ENCODE measurements at regions not wholly inside any gene's neighbourhood (a gene's known extent, or its start where the extent isn't known, plus 50 kb on each side); places are given as distances from the start of the nearest gene placed in this dataset.

DNA sequence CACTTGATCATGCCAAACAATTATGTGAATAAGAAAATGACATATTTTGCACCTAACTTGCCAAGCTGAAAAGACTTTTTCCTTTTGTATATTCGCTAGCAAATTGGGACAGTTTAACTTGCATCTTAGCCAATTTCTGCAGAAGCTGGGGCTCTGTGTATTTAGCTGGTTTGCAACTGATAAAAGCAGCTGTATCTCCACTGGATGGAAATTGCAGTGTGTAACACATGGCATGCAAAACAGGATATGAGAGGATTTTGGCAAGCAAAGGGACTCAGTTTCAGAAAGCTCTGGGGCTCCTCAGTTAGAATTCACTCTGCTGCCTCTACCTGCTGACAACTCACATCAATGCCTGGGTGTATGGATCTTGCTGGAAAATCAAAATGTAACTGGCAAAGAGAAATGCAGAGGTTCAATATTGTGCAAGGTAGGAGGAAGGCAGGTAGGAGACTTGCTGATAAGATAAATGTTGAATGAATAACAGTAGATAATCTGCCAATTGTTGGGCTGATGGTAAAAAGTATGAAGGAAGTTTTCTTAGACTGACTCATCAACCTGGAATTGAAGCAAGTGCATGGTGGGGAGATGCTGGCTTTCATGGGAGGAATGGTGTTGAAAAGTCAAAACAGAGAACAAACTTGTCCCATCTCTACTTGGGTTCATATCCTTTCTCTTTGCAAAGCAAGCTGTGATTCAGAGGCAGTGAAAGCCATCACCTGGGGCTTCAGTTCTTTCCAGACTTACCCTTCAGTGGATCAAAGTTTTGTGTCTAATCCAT lies 546.9 kb upstream of the AMELY start:
- Histone ChIP-seq H3K27ac (ENCODE audit: low read depth, low read length) (no peak overlapping the region), H2AFZ (ENCODE audit: low read length) (no peak overlapping the region), H2BK20ac (ENCODE audit: low read length) (no peak overlapping the region), H3K56ac (replicated peaks; ENCODE audit: insufficient read length, low read depth, low read length) (no peak overlapping the region), H3K79me1 (ENCODE audit: low read depth, low read length) (no peaks in the 10 kb centered on the region), H2BK120ac (replicated peaks; ENCODE audit: low read depth, low read length) (no peak overlapping the region), H2BK15ac (ENCODE audit: low read length) (no peak overlapping the region), H3K18ac (ENCODE audit: extremely low read depth, low read length) (no peak overlapping the region), H2AK5ac (ENCODE audit: low read depth, low read length) (no peak overlapping the region), H2BK5ac (ENCODE audit: low read depth, low read length) (no peak overlapping the region), H3K23ac (ENCODE audit: insufficient read length) (no peak overlapping the region), H3K4me1 (replicated peaks in 1 of 4; ENCODE audit: control insufficient read depth in 3 of 4, insufficient read depth in 4 of 4, low read length in 3 of 4) (no peaks in the 10 kb centered on the region), H3K4me3 (ENCODE audit: extremely low read depth in 1 of 4, insufficient read depth in 2 of 4, low read depth in 3 of 4, low read length in 4 of 4) (no peak overlapping the region), H3K4ac (replicated peaks; ENCODE audit: insufficient read length, low read depth, low read length) (no peak overlapping the region), H4K20me1 (replicated peaks in 1 of 2; ENCODE audit: control insufficient read depth in 1 of 2, insufficient read depth in 2 of 2, low read length in 2 of 2) (no peaks in the 10 kb centered on the region), H3K4me2 (ENCODE audit: insufficient read depth in 1 of 2, low read depth in 2 of 2, low read length in 2 of 2) (no peak overlapping the region), H3K27me3 (replicated peaks in 1 of 4; ENCODE audit: control insufficient read depth in 3 of 4, extremely low read depth in 1 of 4, insufficient read depth in 3 of 4, low read length in 3 of 4) (no peaks in the 10 kb centered on the region), H3K14ac (ENCODE audit: insufficient read length) (no peak overlapping the region), H4K5ac (ENCODE audit: insufficient read length, low read depth, low read length) (no peak overlapping the region), H3K9me3 (ENCODE audit: insufficient read depth in 2 of 2, low read depth in 1 of 2, low read length in 1 of 2) (no peaks in the 10 kb centered on the region), H3K36me3 (ENCODE audit: control insufficient read depth in 2 of 4, insufficient read depth in 4 of 4, low read length in 3 of 4) (no peaks in the 10 kb centered on the region), H3K23me2 (ENCODE audit: low read depth, low read length) (peaks cover 3% of the 10 kb centered on the region; the same call in 1 of the 2 replicates), H3K9ac (replicated peaks in 1 of 4; ENCODE audit: extremely low read depth in 1 of 4, low read depth in 3 of 4, low read length in 3 of 4) (no peak overlapping the region), H3K79me2 (ENCODE audit: control insufficient read depth in 1 of 2, insufficient read depth in 2 of 2, low read length in 2 of 2) (no peaks in the 10 kb centered on the region), H4K91ac (replicated peaks; ENCODE audit: insufficient read length, low read length) (no peak overlapping the region), H2BK12ac (ENCODE audit: low read depth, low read length) (no peak overlapping the region), H4K8ac (ENCODE audit: extremely low read depth, insufficient read depth, low read length) (no peak overlapping the region)
- WGBS, 2 experiments (ENCODE audit: extremely low coverage in 1 of 2, insufficient coverage in 1 of 2, insufficient read length in 1 of 2, insufficient replicate concordance in 2 of 2, low coverage in 1 of 2, low lambda C conversion rate in 2 of 2, missing lambda C conversion rate in 1 of 2): 89% methylated on average over 1 of the region's 1 CpG; no CpG with 5 or more reads in 1 of the 2 experiments
- FAIRE-seq (no peak), DNase-seq (ENCODE audit: low read depth in 1 of 2, low spot score in 2 of 2) (no peak)
- CTCF ChIA-PET (ENCODE audit: partially characterized antibody): no interaction called here
- POLR2A ChIA-PET (ENCODE audit: partially characterized antibody): no interaction called here
- no peak for TF ChIP-seq KDM4A (IDR thresholded peaks at IDR 0.05; ENCODE audit: low read depth, low read length, severe bottlenecking)
- TF ChIP-seq SIN3A (conservative IDR thresholded peaks at IDR 0.05 in 1 of 2, IDR thresholded peaks at IDR 0.05 in 1 of 2; ENCODE audit: low read depth in 1 of 2, low read length in 2 of 2): no peak
- no peak for TF ChIP-seq SP1 (IDR thresholded peaks at IDR 0.05; ENCODE audit: low read depth, low read length)
- TF ChIP-seq, protein P1, sequence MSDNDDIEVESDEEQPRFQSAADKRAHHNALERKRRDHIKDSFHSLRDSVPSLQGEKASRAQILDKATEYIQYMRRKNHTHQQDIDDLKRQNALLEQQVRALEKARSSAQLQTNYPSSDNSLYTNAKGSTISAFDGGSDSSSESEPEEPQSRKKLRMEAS (IDR thresholded peaks at IDR 0.05): no peak
- TF ChIP-seq HDAC6 (IDR thresholded peaks at IDR 0.05; ENCODE audit: low read depth, low read length): no peak
- no peak for TF ChIP-seq TBP (IDR thresholded peaks at IDR 0.05; ENCODE audit: low read depth, low read length)
- TF ChIP-seq TAF7 (optimal IDR thresholded peaks at IDR 0.05; ENCODE audit: borderline replicate concordance, low read depth, low read length): no peak
- TF ChIP-seq, protein P2, sequence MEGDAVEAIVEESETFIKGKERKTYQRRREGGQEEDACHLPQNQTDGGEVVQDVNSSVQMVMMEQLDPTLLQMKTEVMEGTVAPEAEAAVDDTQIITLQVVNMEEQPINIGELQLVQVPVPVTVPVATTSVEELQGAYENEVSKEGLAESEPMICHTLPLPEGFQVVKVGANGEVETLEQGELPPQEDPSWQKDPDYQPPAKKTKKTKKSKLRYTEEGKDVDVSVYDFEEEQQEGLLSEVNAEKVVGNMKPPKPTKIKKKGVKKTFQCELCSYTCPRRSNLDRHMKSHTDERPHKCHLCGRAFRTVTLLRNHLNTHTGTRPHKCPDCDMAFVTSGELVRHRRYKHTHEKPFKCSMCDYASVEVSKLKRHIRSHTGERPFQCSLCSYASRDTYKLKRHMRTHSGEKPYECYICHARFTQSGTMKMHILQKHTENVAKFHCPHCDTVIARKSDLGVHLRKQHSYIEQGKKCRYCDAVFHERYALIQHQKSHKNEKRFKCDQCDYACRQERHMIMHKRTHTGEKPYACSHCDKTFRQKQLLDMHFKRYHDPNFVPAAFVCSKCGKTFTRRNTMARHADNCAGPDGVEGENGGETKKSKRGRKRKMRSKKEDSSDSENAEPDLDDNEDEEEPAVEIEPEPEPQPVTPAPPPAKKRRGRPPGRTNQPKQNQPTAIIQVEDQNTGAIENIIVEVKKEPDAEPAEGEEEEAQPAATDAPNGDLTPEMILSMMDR (IDR thresholded peaks at IDR 0.05; ENCODE audit: control extremely low read depth in 1 of 3, insufficient read depth in 1 of 3, low read depth in 1 of 3, low read length in 3 of 3): no peak
- TF ChIP-seq SIRT6 (IDR thresholded peaks at IDR 0.05; ENCODE audit: low read length): no peak
- TF ChIP-seq RFX5 (IDR thresholded peaks at IDR 0.05; ENCODE audit: borderline replicate concordance, low read depth, low read length): no peak
- no peak for TF ChIP-seq POLR2AphosphoS5 (IDR thresholded peaks at IDR 0.05; ENCODE audit: low read depth, low read length)

All from H1 (cell line).